Esophagus squamous epithelium (tissue), 4 donors: ENCODE measurements at regions not wholly inside any gene's neighbourhood (a gene's known extent, or its start where the extent isn't known, plus 50 kb on each side); places are given as distances from the start of the nearest gene placed in this dataset.

Experiments used
- CTCF ChIP-seq, 6 experiments: fragments of 450-650 bp in 4 of 6; fragments of 200-600 bp in 2 of 6; sonication (generic) in 2 of 6; IDR thresholded peaks; one replicate each; pipeline ENCODE4 v1.5.1; 2016 to 2019; ENCODE audit warnings: antibody characterized with exemption in 6 of 6, mild to moderate bottlenecking in 4 of 6, moderate library complexity in 4 of 6
- POLR2A ChIP-seq, 4 donors: fragments of 450-650 bp; IDR thresholded peaks; one replicate each; pipeline ENCODE4 v1.6.1; 2017; ENCODE audit warnings: antibody characterized with exemption in 4 of 4, mild to moderate bottlenecking in 4 of 4, moderate library complexity in 3 of 4

GRCh38 chr11:13208921-13209320 lies 68.7 kb upstream of the BMAL1 start:
- TF ChIP-seq CTCF (IDR thresholded peaks at IDR 0.05), result no peak
- TF ChIP-seq POLR2A (IDR thresholded peaks at IDR 0.05), result no peak
